ENCODE measurements at regions not wholly inside any gene's neighbourhood (a gene's known extent, or its start where the extent isn't known, plus 50 kb on each side); places are given as distances from the start of the nearest gene placed in this dataset.
"Not testable (repeated sequence)": the region's sequence is repeated elsewhere in the genome, so short reads cannot be mapped to it uniquely, and the experiment has no call there.

DNA sequence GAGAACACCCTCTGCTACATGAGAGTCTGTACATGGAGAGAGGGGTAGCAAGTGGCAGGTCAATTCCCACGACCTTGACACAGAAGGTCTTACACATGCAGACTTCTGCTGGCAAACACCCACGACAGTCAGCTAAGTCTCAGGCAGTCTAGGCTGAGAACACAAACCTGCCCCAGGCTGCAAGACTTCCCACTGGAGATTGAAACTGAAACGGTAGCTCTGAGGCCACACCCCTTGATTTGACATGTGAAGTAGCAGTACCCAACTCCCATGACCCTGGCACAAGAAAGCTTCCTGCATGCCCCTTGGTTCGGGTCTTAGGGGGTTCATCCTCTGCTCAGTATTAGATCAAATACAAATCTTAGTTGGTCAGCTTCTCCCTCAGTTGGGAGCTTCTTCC is 420.8 kb upstream of the NDN start:
- not testable (repeated sequence) for TF ChIP-seq POLR2A (IDR thresholded peaks at IDR 0.05; ENCODE audit: low read length); GATA1 (IDR thresholded peaks at IDR 0.05; ENCODE audit: low read depth, low read length)
